ENCODE measurements at regions not wholly inside any gene's neighbourhood (a gene's known extent, or its start where the extent isn't known, plus 50 kb on each side); places are given as distances from the start of the nearest gene placed in this dataset.
"Not testable (repeated sequence)": the region's sequence is repeated elsewhere in the genome, so short reads cannot be mapped to it uniquely, and the experiment has no call there.

- DNase-seq (ENCODE audit: low spot score) = no peak
- in situ Hi-C loops (cut with MboI; ENCODE audit: low sequenced_read_pairs, unreplicated experiment) = no loop called here
- no peak for TF ChIP-seq CTCF (IDR thresholded peaks at IDR 0.05; ENCODE audit: borderline replicate concordance, control extremely low read depth, extremely low read depth, insufficient read depth, missing control alignments)
These were observed 321.5 kb upstream of the TRPM3 start for GRCh38 chr9:71442937-71443336.

- in situ Hi-C loops (cut with MboI; ENCODE audit: low sequenced_read_pairs, unreplicated experiment) = no loop called here
- no peak for DNase-seq (ENCODE audit: low spot score)
These were observed 319.8 kb upstream of the TRPM3 start for GRCh38 chr9:71441266-71441665.

GRCh38 chr9:71431931-71432330 is 310.5 kb upstream of the TRPM3 start:
- TF ChIP-seq CTCF (IDR thresholded peaks at IDR 0.05; ENCODE audit: borderline replicate concordance, control extremely low read depth, extremely low read depth, insufficient read depth, missing control alignments) = no peak
- in situ Hi-C loops (cut with MboI; ENCODE audit: low sequenced_read_pairs, unreplicated experiment) = no loop called here

More at GRCh38 chr9:71441266-71441665, 319.8 kb upstream of the TRPM3 start:
- no peak for TF ChIP-seq CTCF (IDR thresholded peaks at IDR 0.05; ENCODE audit: borderline replicate concordance, control extremely low read depth, extremely low read depth, insufficient read depth, missing control alignments)

GRCh38 chr9:71407341-71407740 is 285.9 kb upstream of the TRPM3 start:
- in situ Hi-C loops (cut with MboI; ENCODE audit: low sequenced_read_pairs, unreplicated experiment) = not testable (repeated sequence)

More at GRCh38 chr9:71431931-71432330, 310.5 kb upstream of the TRPM3 start:
- no peak for DNase-seq (ENCODE audit: low spot score)

GRCh38 chr9:71403106-71403505 is 281.7 kb upstream of the TRPM3 start:
- no peak for DNase-seq (ENCODE audit: low spot score)
- in situ Hi-C loops (cut with MboI; ENCODE audit: low sequenced_read_pairs, unreplicated experiment) = no loop called here
- TF ChIP-seq CTCF (IDR thresholded peaks at IDR 0.05; ENCODE audit: borderline replicate concordance, control extremely low read depth, extremely low read depth, insufficient read depth, missing control alignments) = no peak

More at GRCh38 chr9:71407341-71407740, 285.9 kb upstream of the TRPM3 start:
- DNase-seq (ENCODE audit: low spot score) = not testable (repeated sequence)

- no peak for TF ChIP-seq CTCF (IDR thresholded peaks at IDR 0.05; ENCODE audit: borderline replicate concordance, control extremely low read depth, extremely low read depth, insufficient read depth, missing control alignments)
- in situ Hi-C loops (cut with MboI; ENCODE audit: low sequenced_read_pairs, unreplicated experiment) = no loop called here
- no peak for DNase-seq (ENCODE audit: low spot score)
These were observed 271.6 kb upstream of the TRPM3 start for GRCh38 chr9:71393005-71393404.

GRCh38 chr9:71384343-71384742 is 262.9 kb upstream of the TRPM3 start:
- no peak for TF ChIP-seq CTCF (IDR thresholded peaks at IDR 0.05; ENCODE audit: borderline replicate concordance, control extremely low read depth, extremely low read depth, insufficient read depth, missing control alignments)
- in situ Hi-C loops (cut with MboI; ENCODE audit: low sequenced_read_pairs, unreplicated experiment) = no loop called here
- DNase-seq (ENCODE audit: low spot score) = no peak

Measured in GM13976 (cell line).